Hepatocyte (in vitro differentiated cells): ENCODE measurements at regions not wholly inside any gene's neighbourhood (a gene's known extent, or its start where the extent isn't known, plus 50 kb on each side); places are given as distances from the start of the nearest gene placed in this dataset.

Source experiments
- DNase-seq: peaks from one replicate; pipeline ENCODE4 v3.0.0-alpha.2; 2016; ENCODE audit warnings: low spot score
- H2AFZ ChIP-seq: fragments of 200-600 bp; sonication (generic); 2 replicates; pipeline ENCODE4 v1.6.0; 2016; ENCODE audit warnings: antibody characterized with exemption, mild to moderate bottlenecking
- H3K27ac ChIP-seq: fragments of 200-600 bp; sonication (generic); 2 replicates; pipeline ENCODE4 v1.5.1; 2016; ENCODE audit warnings: mild to moderate bottlenecking
- H3K27me3 ChIP-seq: fragments of 200-600 bp; sonication (generic); 2 replicates; pipeline ENCODE4 v1.6.1; 2016
- H3K36me3 ChIP-seq: fragments of 200-600 bp; sonication (generic); replicated peaks from 2 replicates; pipeline ENCODE4 v1.5.1; 2016; ENCODE audit warnings: low read depth; ENCODE audit not compliant: insufficient read depth
- H3K4me1 ChIP-seq: fragments of 200-600 bp; sonication (generic); 2 replicates; pipeline ENCODE4 v1.5.1; 2016; ENCODE audit warnings: mild to moderate bottlenecking, moderate library complexity; ENCODE audit not compliant: insufficient read depth
- H3K4me2 ChIP-seq: fragments of 200-600 bp; sonication (generic); 2 replicates; pipeline ENCODE4 v1.6.0; 2016
- H3K4me3 ChIP-seq: fragments of 200-600 bp; sonication (generic); 2 replicates; pipeline ENCODE4 v1.5.1; 2016; ENCODE audit warnings: mild to moderate bottlenecking
- H3K79me2 ChIP-seq: fragments of 200-600 bp; sonication (generic); 2 replicates; pipeline ENCODE4 v1.6.0; 2017; ENCODE audit warnings: mild to moderate bottlenecking
- H3K9me2 ChIP-seq: fragments of 200-600 bp; sonication (generic); replicated peaks from 2 replicates; pipeline ENCODE4 v1.6.0; 2017; ENCODE audit warnings: mild to moderate bottlenecking; ENCODE audit not compliant: insufficient read depth
- H3K9me3 ChIP-seq: fragments of 200-600 bp; sonication (generic); 2 replicates; pipeline ENCODE4 v1.5.1; 2016; ENCODE audit warnings: low read depth, mild to moderate bottlenecking
- H4K20me1 ChIP-seq: fragments of 200-600 bp; sonication (generic); 2 replicates; pipeline ENCODE4 v1.6.0; 2016; ENCODE audit warnings: mild to moderate bottlenecking; ENCODE audit not compliant: insufficient read depth, poor library complexity, severe bottlenecking
- CTCF ChIP-seq: fragments of 200-600 bp; sonication (generic); IDR thresholded peaks from 2 replicates; pipeline ENCODE4 v1.5.1; 2016; ENCODE audit warnings: antibody characterized with exemption, mild to moderate bottlenecking; ENCODE audit not compliant: poor library complexity
- EZH2 ChIP-seq: fragments of 200-600 bp; sonication (generic); IDR thresholded peaks from 2 replicates; pipeline ENCODE4 v1.6.1; 2016; ENCODE audit warnings: antibody characterized with exemption, mild to moderate bottlenecking, borderline replicate concordance
- EZH2phosphoT487 ChIP-seq: fragments of 200-600 bp; sonication (generic); IDR thresholded peaks from one replicate; pipeline ENCODE4 v1.6.1; 2018; ENCODE audit warnings: antibody characterized with exemption, mild to moderate bottlenecking, low read depth, moderate library complexity; ENCODE audit not compliant: unreplicated experiment, severe bottlenecking
- WGBS: methylation state at CpG from one replicate; pipeline ENCODE4 v1.1.6; 2016; ENCODE audit warnings: low lambda C conversion rate; ENCODE audit errors: missing lambda C conversion rate; 5-methylcytosine and 5-hydroxymethylcytosine counted together

- Histone ChIP-seq H3K36me3 (no peaks in the 10 kb centered on the region), H2AFZ (no peak overlapping the region), H4K20me1 (no peaks in the 10 kb centered on the region), H3K4me3 (no peak overlapping the region), H3K79me2 (no peaks in the 10 kb centered on the region), H3K27ac (no peak overlapping the region), H3K27me3 (no peaks in the 10 kb centered on the region), H3K9me2 (no peaks in the 10 kb centered on the region), H3K9me3 (no peaks in the 10 kb centered on the region), H3K4me2 (no peak overlapping the region), H3K4me1 (no peaks in the 10 kb centered on the region)
- TF ChIP-seq CTCF (no peak), EZH2phosphoT487 (no peak), EZH2 (no peak)
- no peak for DNase-seq
- WGBS: 95% methylated on average over 4 of the region's 4 CpGs
Observed at GRCh38 chr4:143019351-143019750, 165.4 kb upstream of the USP38 start.

DNA sequence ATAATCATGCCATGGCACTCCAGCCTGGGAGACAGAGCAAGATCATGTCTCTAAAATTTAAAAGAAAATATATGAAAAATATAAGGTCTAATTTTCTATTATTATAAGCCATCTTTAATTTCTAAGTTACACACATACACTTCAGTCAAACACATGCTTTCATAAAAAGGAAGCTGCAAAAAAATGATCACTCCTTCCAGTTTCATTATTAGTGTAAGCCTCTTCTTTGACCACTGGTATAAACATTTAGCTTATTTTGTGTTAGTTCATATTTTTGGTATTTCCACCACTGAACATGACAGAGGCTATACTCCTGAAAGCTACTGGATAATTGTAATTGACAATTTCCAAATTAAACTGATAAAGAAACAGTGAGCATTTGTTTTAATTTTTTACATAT is 163.3 kb upstream of the USP38 start:
- H3K27me3 ChIP-seq: no peaks in the 10 kb centered on the region
- H3K9me2 ChIP-seq: no peaks in the 10 kb centered on the region
- no peak overlapping the region for H2AFZ ChIP-seq
- H4K20me1 ChIP-seq: no peaks in the 10 kb centered on the region
- no peak overlapping the region for H3K4me3 ChIP-seq
- no peak overlapping the region for H3K27ac ChIP-seq
- no peaks in the 10 kb centered on the region for H3K79me2 ChIP-seq
- H3K36me3 ChIP-seq: no peaks in the 10 kb centered on the region
- H3K4me2 ChIP-seq: no peak overlapping the region
- H3K4me1 ChIP-seq: no peaks in the 10 kb centered on the region
- no peak for DNase-seq
- H3K9me3 ChIP-seq: no peaks in the 10 kb centered on the region
- no peak for TF ChIP-seq EZH2phosphoT487
- TF ChIP-seq CTCF: no peak
- TF ChIP-seq EZH2: no peak

- Histone ChIP-seq H3K9me2 (no peaks in the 10 kb centered on the region), H3K4me1 (no peaks in the 10 kb centered on the region), H2AFZ (no peak overlapping the region), H3K79me2 (no peaks in the 10 kb centered on the region), H3K27ac (no peak overlapping the region), H3K9me3 (no peaks in the 10 kb centered on the region), H3K4me3 (no peak overlapping the region), H4K20me1 (no peaks in the 10 kb centered on the region), H3K36me3 (no peaks in the 10 kb centered on the region), H3K4me2 (no peak overlapping the region), H3K27me3 (no peaks in the 10 kb centered on the region)
- no peak for DNase-seq
- no peak for TF ChIP-seq EZH2
- TF ChIP-seq EZH2phosphoT487: no peak
- no peak for TF ChIP-seq CTCF
Observed at GRCh38 chr4:143023239-143023918, 161.3 kb upstream of the USP38 start.
